ENCODE measurements at regions not wholly inside any gene's neighbourhood (a gene's known extent, or its start where the extent isn't known, plus 50 kb on each side); places are given as distances from the start of the nearest gene placed in this dataset.

GRCh38 chr4:153919667-153920066 is 130.8 kb upstream of the SFRP2 start:
- TF ChIP-seq CTCF (IDR thresholded peaks at IDR 0.05) (no peak), POLR2A (IDR thresholded peaks at IDR 0.05) (no peak)
